HFFc6 (cell line): ENCODE measurements at regions not wholly inside any gene's neighbourhood (a gene's known extent, or its start where the extent isn't known, plus 50 kb on each side); places are given as distances from the start of the nearest gene placed in this dataset.

Experiments
- DNase-seq: peaks from one replicate; pipeline ENCODE4 v3.0.0-alpha.2; 2018
- H3K27ac Mint-ChIP-seq: 2 replicates; pipeline ENCODE4 v1.8.0; 2020; ENCODE audit warnings: mild to moderate bottlenecking, mixed read lengths
- H3K27me3 Mint-ChIP-seq: 2 replicates; pipeline ENCODE4 v1.8.0; 2021; ENCODE audit warnings: mild to moderate bottlenecking, moderate library complexity, mixed read lengths; ENCODE audit not compliant: insufficient read depth
- H3K36me3 Mint-ChIP-seq: 2 replicates; pipeline ENCODE4 v1.8.0; 2021; ENCODE audit warnings: low read depth, mixed read lengths
- H3K4me1 Mint-ChIP-seq: 2 replicates; pipeline ENCODE4 v1.8.0; 2020; ENCODE audit warnings: low read depth, mixed read lengths
- H3K4me3 Mint-ChIP-seq: 2 replicates; pipeline ENCODE4 v1.8.0; 2020; ENCODE audit warnings: mild to moderate bottlenecking, moderate library complexity, mixed read lengths
- H3K9me3 Mint-ChIP-seq: 2 replicates; pipeline ENCODE4 v1.8.0; 2020; ENCODE audit warnings: mild to moderate bottlenecking, mixed read lengths
- CTCF ChIP-seq: fragments of 200-600 bp; sonication (generic); IDR thresholded peaks from 2 replicates; pipeline ENCODE4 v1.5.0; 2021; ENCODE audit warnings: antibody characterized with exemption, mild to moderate bottlenecking

DNA sequence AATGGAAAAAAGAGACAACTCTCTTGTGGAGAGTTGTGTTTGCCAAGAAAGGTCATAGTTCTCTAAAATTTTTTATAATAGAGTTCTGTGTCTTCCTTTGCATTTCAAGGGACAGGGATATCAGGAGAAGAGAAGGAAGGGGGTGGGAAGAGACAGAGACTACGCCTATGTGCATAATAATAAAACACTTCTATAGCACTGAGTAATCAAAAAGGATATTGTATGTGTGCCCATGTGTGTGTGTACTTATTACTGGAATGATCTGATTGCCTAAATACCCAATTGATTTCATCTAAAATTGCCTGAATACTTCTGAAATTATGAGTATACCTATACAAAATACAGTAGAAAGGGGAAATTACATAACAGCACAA lies 803.7 kb upstream of the ACVR2A start:
- no peak for DNase-seq
- Mint-ChIP-seq H3K36me3 (no peaks in the 10 kb centered on the region), H3K4me1 (no peaks in the 10 kb centered on the region), H3K4me3 (no peak overlapping the region), H3K9me3 (peaks cover 37% of the 10 kb centered on the region), H3K27ac (no peak overlapping the region), H3K27me3 (no peaks in the 10 kb centered on the region)
- TF ChIP-seq CTCF: no peak

GRCh38 chr2:147040298-147041120 lies 804.3 kb upstream of the ACVR2A start:
- Mint-ChIP-seq H3K4me1 (no peaks in the 10 kb centered on the region), H3K27ac (no peak overlapping the region), H3K27me3 (no peaks in the 10 kb centered on the region), H3K36me3 (no peaks in the 10 kb centered on the region), H3K9me3 (peaks cover 40% of the 10 kb centered on the region), H3K4me3 (no peak overlapping the region)
- no peak for DNase-seq
- no peak for TF ChIP-seq CTCF

- H3K9me3 Mint-ChIP-seq: peaks cover 45% of the 10 kb centered on the region
- H3K4me1 Mint-ChIP-seq: no peaks in the 10 kb centered on the region
- no peak for DNase-seq
- H3K36me3 Mint-ChIP-seq: no peaks in the 10 kb centered on the region; the same call in 1 of the 2 replicates
- no peak overlapping the region for H3K4me3 Mint-ChIP-seq
- no peak for TF ChIP-seq CTCF
- no peak overlapping the region for H3K27ac Mint-ChIP-seq
- no peaks in the 10 kb centered on the region for H3K27me3 Mint-ChIP-seq
Observed at GRCh38 chr2:147037048-147037447, 807.8 kb upstream of the ACVR2A start.

DNA sequence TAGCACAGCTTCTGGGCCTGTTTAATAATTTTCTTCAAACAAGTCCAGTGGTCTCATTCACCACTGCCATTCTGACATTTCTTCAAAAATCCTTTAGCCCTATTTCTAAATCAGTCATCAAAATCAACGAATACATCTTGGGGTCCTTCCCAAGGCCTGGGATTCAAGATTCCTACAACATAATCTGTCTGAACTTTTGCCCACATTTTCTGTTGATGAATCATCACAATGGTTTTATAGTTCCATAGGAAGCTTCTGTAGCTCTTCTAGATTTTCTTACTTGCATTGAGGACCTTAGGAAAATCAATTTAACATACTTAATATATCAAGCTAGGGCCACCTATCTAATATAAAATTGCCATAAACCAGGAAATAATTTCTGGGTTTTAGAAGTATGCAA lies 811.8 kb upstream of the ACVR2A start:
- Mint-ChIP-seq H3K9me3 (peaks cover 45% of the 10 kb centered on the region), H3K36me3 (no peaks in the 10 kb centered on the region; the same call in 1 of the 2 replicates), H3K27ac (no peak overlapping the region), H3K4me1 (no peaks in the 10 kb centered on the region), H3K27me3 (no peaks in the 10 kb centered on the region), H3K4me3 (no peak overlapping the region)
- DNase-seq: no peak
- TF ChIP-seq CTCF: no peak

GRCh38 chr2:147031897-147032296 lies 812.9 kb upstream of the ACVR2A start:
- Mint-ChIP-seq H3K4me3 (no peak overlapping the region), H3K4me1 (no peaks in the 10 kb centered on the region), H3K27ac (no peak overlapping the region), H3K36me3 (no peaks in the 10 kb centered on the region; the same call in 1 of the 2 replicates), H3K27me3 (no peaks in the 10 kb centered on the region), H3K9me3 (peaks cover 51% of the 10 kb centered on the region)
- DNase-seq: no peak
- TF ChIP-seq CTCF: no peak
